ENCODE measurements at regions not wholly inside any gene's neighbourhood (a gene's known extent, or its start where the extent isn't known, plus 50 kb on each side); places are given as distances from the start of the nearest gene placed in this dataset.

- TF ChIP-seq CTCF (IDR thresholded peaks at IDR 0.05; ENCODE audit: low read depth, low read length) = no peak
- no peak for TF ChIP-seq EZH2phosphoT487 (IDR thresholded peaks at IDR 0.05; ENCODE audit: low read depth)
Observed at GRCh38 chr11:134530636-134531326, 118.7 kb upstream of the B3GAT1 start.
